ENCODE measurements at regions not wholly inside any gene's neighbourhood (a gene's known extent, or its start where the extent isn't known, plus 50 kb on each side); places are given as distances from the start of the nearest gene placed in this dataset.

DNA sequence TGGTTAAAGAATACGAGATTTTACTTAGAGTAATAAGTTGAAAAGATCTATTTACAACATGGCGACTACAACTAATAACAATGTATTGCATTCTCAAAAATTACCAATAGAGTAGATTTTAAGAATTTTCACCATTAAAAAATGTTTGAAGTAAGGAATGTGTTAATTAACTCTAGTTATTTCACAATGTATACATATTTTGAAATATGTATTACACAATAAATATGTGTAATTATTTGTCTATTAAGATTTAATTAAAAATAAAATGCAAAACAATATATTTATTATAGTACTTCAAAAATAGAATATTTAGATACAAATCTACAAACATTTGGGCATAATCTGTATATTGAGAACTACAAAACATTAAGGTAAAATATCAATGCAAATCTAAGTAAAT is 1326.3 kb upstream of the CDH6 start:
- Histone ChIP-seq H3K4me3 (ENCODE audit: low read depth in 1 of 3, low read length in 3 of 3) (no peak overlapping the region), H3K27me3 (ENCODE audit: control insufficient read depth in 3 of 3, insufficient read depth in 3 of 3, low read length in 3 of 3) (no peaks in the 10 kb centered on the region), H3K9me3 (ENCODE audit: control insufficient read depth in 2 of 2, insufficient read depth in 1 of 2, low read depth in 1 of 2, low read length in 1 of 2) (no peaks in the 10 kb centered on the region), H3K36me3 (ENCODE audit: control insufficient read depth in 3 of 3, insufficient read depth in 2 of 3, low read depth in 1 of 3, low read length in 3 of 3) (no peaks in the 10 kb centered on the region), H3K4me1 (ENCODE audit: control insufficient read depth in 3 of 3, insufficient read depth in 2 of 3, low read depth in 1 of 3, low read length in 2 of 3) (no peaks in the 10 kb centered on the region), H3K27ac (ENCODE audit: low read depth in 1 of 3, low read length in 2 of 3) (no peak overlapping the region)
- 73 to 82% (median 81%) methylated on average over 2 of the region's 2 CpGs for WGBS, 3 donors
- DNase-seq (no peak), FAIRE-seq (peak; percentile 80)

GRCh38 chr5:29853711-29854220 is 1339.7 kb upstream of the CDH6 start:
- no peaks in the 10 kb centered on the region for H3K27me3 ChIP-seq (ENCODE audit: control insufficient read depth in 3 of 3, insufficient read depth in 3 of 3, low read length in 3 of 3)
- no peak overlapping the region for H3K27ac ChIP-seq (ENCODE audit: low read depth in 1 of 3, low read length in 2 of 3)
- no peak overlapping the region for H3K4me3 ChIP-seq (ENCODE audit: low read depth in 1 of 3, low read length in 3 of 3)
- H3K36me3 ChIP-seq (ENCODE audit: control insufficient read depth in 3 of 3, insufficient read depth in 2 of 3, low read depth in 1 of 3, low read length in 3 of 3): no peaks in the 10 kb centered on the region
- FAIRE-seq (no peak), DNase-seq (no peak)
- WGBS, 3 donors: 23 to 51% (median 42%) methylated on average over 2 of the region's 2 CpGs
- no peaks in the 10 kb centered on the region for H3K4me1 ChIP-seq (ENCODE audit: control insufficient read depth in 3 of 3, insufficient read depth in 2 of 3, low read depth in 1 of 3, low read length in 2 of 3)
- peaks cover 0 to 8% of the 10 kb centered on the region in 2 donors for H3K9me3 ChIP-seq (ENCODE audit: control insufficient read depth in 2 of 2, insufficient read depth in 1 of 2, low read depth in 1 of 2, low read length in 1 of 2)

- FAIRE-seq (no peak), DNase-seq (no peak)
- H3K4me3 ChIP-seq (ENCODE audit: low read depth in 1 of 3, low read length in 3 of 3): no peak overlapping the region
- H3K4me1 ChIP-seq (ENCODE audit: control insufficient read depth in 3 of 3, insufficient read depth in 2 of 3, low read depth in 1 of 3, low read length in 2 of 3): no peaks in the 10 kb centered on the region
- no peaks in the 10 kb centered on the region for H3K27me3 ChIP-seq (ENCODE audit: control insufficient read depth in 3 of 3, insufficient read depth in 3 of 3, low read length in 3 of 3)
- 89 to 91% (median 89%) methylated on average over 2 of the region's 2 CpGs for WGBS, 3 donors
- H3K9me3 ChIP-seq (ENCODE audit: control insufficient read depth in 2 of 2, insufficient read depth in 1 of 2, low read depth in 1 of 2, low read length in 1 of 2): peaks cover 0 to 11% of the 10 kb centered on the region in 2 donors
- no peaks in the 10 kb centered on the region for H3K36me3 ChIP-seq (ENCODE audit: control insufficient read depth in 3 of 3, insufficient read depth in 2 of 3, low read depth in 1 of 3, low read length in 3 of 3)
- no peak overlapping the region for H3K27ac ChIP-seq (ENCODE audit: low read depth in 1 of 3, low read length in 2 of 3)
Observed at GRCh38 chr5:29852329-29852728, 1341.2 kb upstream of the CDH6 start.

DNA sequence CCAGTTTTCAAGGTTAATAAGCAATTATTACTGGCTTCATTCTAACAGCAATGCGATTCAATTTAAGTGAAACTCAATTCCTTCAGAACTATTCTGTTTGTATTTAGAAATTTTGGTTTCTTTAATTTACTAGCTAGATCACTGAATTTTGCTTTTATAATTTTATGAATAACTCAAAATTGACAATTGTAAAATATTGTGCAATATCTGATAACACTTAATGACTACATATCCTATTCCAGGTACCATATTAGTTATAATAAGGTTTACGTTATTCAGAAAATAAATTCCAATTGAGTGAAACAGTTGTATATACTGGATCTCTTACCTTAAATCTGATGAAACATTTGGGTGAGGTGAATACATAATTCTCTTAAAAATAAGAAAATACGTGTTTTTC is 1348.3 kb upstream of the CDH6 start:
- no peaks in the 10 kb centered on the region for H3K27me3 ChIP-seq (ENCODE audit: control insufficient read depth in 3 of 3, insufficient read depth in 3 of 3, low read length in 3 of 3)
- peaks cover 1 to 9% of the 10 kb centered on the region in 2 donors for H3K9me3 ChIP-seq (ENCODE audit: control insufficient read depth in 2 of 2, insufficient read depth in 1 of 2, low read depth in 1 of 2, low read length in 1 of 2)
- H3K27ac ChIP-seq (ENCODE audit: low read depth in 1 of 3, low read length in 2 of 3): no peak overlapping the region
- no peaks in the 10 kb centered on the region for H3K4me1 ChIP-seq (ENCODE audit: control insufficient read depth in 3 of 3, insufficient read depth in 2 of 3, low read depth in 1 of 3, low read length in 2 of 3)
- 93 to 94% (median 93%) methylated on average over 3 of the region's 3 CpGs for WGBS, 3 donors
- no peaks in the 10 kb centered on the region for H3K36me3 ChIP-seq (ENCODE audit: control insufficient read depth in 3 of 3, insufficient read depth in 2 of 3, low read depth in 1 of 3, low read length in 3 of 3)
- H3K4me3 ChIP-seq (ENCODE audit: low read depth in 1 of 3, low read length in 3 of 3): no peak overlapping the region
- DNase-seq (no peak), FAIRE-seq (peak; percentile 51)

GRCh38 chr5:29833394-29833793 is 1360.1 kb upstream of the CDH6 start:
- FAIRE-seq: no peak
- no peak overlapping the region for H3K27ac ChIP-seq (ENCODE audit: low read depth in 1 of 3, low read length in 2 of 3)
- H3K9me3 ChIP-seq (ENCODE audit: control insufficient read depth in 2 of 2, insufficient read depth in 1 of 2, low read depth in 1 of 2, low read length in 1 of 2): no peaks in the 10 kb centered on the region
- no peak overlapping the region for H3K4me3 ChIP-seq (ENCODE audit: low read depth in 1 of 3, low read length in 3 of 3)
- no peak for DNase-seq
- H3K36me3 ChIP-seq (ENCODE audit: control insufficient read depth in 3 of 3, insufficient read depth in 2 of 3, low read depth in 1 of 3, low read length in 3 of 3): no peaks in the 10 kb centered on the region
- no peaks in the 10 kb centered on the region for H3K27me3 ChIP-seq (ENCODE audit: control insufficient read depth in 3 of 3, insufficient read depth in 3 of 3, low read length in 3 of 3)
- WGBS, 3 donors: 46 to 81% (median 62%) methylated on average over 2 of the region's 2 CpGs
- no peaks in the 10 kb centered on the region for H3K4me1 ChIP-seq (ENCODE audit: control insufficient read depth in 3 of 3, insufficient read depth in 2 of 3, low read depth in 1 of 3, low read length in 2 of 3)

DNA sequence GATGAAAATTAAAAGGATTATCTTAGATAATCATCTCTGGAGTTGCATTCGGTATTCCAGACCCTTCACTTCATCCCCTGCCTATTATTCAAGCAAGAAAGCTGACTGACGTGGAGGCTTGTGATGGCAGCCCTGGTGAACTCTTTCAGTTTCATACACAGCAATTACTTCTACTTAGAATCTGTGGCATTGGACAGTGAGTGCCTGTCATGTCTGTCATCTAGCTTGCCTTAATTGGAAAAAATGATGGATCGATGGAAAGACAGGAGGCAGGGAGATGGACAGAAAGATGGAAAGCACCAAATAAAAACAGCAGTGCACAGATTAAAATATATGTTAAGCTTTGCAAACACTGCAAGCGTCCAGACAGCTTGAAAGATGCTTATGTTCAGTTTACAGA is 1371.0 kb upstream of the CDH6 start:
- DNase-seq (no peak), FAIRE-seq (no peak)
- H3K4me1 ChIP-seq (ENCODE audit: control insufficient read depth in 3 of 3, insufficient read depth in 2 of 3, low read depth in 1 of 3, low read length in 2 of 3): no peaks in the 10 kb centered on the region
- no peak overlapping the region for H3K27ac ChIP-seq (ENCODE audit: low read depth in 1 of 3, low read length in 2 of 3)
- H3K27me3 ChIP-seq (ENCODE audit: control insufficient read depth in 3 of 3, insufficient read depth in 3 of 3, low read length in 3 of 3): no peaks in the 10 kb centered on the region
- WGBS, 3 donors: 53 to 63% (median 60%) methylated on average over 4 of the region's 4 CpGs
- H3K4me3 ChIP-seq (ENCODE audit: low read depth in 1 of 3, low read length in 3 of 3): no peak overlapping the region
- peaks cover 0 to 3% of the 10 kb centered on the region in 2 donors for H3K9me3 ChIP-seq (ENCODE audit: control insufficient read depth in 2 of 2, insufficient read depth in 1 of 2, low read depth in 1 of 2, low read length in 1 of 2)
- no peaks in the 10 kb centered on the region for H3K36me3 ChIP-seq (ENCODE audit: control insufficient read depth in 3 of 3, insufficient read depth in 2 of 3, low read depth in 1 of 3, low read length in 3 of 3)

DNA sequence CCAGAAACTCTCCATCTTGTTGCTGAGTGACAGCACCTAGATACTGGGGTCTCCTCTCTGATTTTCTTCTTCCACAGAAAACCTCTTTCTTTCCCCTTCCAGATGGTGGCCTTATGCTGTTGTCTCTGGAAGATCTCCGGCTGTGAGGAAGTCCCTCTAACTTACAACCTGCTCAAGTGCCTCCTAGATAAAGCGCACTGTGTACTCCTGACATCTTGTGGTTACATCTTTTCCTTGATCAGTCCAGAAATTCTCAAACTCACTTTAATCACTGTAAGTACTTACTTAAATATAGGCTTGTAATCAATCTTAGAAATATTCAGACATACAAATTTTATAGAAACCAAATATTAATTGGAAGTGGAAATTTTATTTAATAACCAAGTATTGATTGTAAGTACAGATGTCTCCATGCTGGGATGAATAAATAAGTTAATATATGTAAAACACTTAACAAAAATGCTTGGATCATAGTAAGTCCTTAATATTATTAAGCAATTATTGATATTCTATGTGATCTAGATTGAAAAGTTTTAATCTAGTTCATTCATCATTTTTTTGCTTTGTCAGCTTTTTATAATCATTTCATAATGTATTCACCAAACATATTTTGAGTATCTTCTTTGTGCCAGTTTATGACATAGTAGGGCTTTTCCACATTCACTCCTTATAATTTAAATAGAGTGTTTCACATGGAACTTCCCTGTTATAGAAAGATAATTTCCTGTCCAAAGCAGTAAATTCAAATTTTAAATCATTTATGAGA is 1381.4 kb upstream of the CDH6 start:
- Histone ChIP-seq H3K9me3 (ENCODE audit: control insufficient read depth in 2 of 2, insufficient read depth in 1 of 2, low read depth in 1 of 2, low read length in 1 of 2) (peaks cover 0 to 2% of the 10 kb centered on the region in 2 donors), H3K4me3 (ENCODE audit: low read depth in 1 of 3, low read length in 3 of 3) (no peak overlapping the region), H3K36me3 (ENCODE audit: control insufficient read depth in 3 of 3, insufficient read depth in 2 of 3, low read depth in 1 of 3, low read length in 3 of 3) (no peaks in the 10 kb centered on the region), H3K27ac (ENCODE audit: low read depth in 1 of 3, low read length in 2 of 3) (no peak overlapping the region), H3K27me3 (ENCODE audit: control insufficient read depth in 3 of 3, insufficient read depth in 3 of 3, low read length in 3 of 3) (no peaks in the 10 kb centered on the region), H3K4me1 (ENCODE audit: control insufficient read depth in 3 of 3, insufficient read depth in 2 of 3, low read depth in 1 of 3, low read length in 2 of 3) (no peaks in the 10 kb centered on the region)
- DNase-seq (peak in 1 of 2 donors; percentile 25), FAIRE-seq (no peak)
- 62 to 87% (median 69%) methylated on average over 2 of the region's 2 CpGs for WGBS, 3 donors

DNA sequence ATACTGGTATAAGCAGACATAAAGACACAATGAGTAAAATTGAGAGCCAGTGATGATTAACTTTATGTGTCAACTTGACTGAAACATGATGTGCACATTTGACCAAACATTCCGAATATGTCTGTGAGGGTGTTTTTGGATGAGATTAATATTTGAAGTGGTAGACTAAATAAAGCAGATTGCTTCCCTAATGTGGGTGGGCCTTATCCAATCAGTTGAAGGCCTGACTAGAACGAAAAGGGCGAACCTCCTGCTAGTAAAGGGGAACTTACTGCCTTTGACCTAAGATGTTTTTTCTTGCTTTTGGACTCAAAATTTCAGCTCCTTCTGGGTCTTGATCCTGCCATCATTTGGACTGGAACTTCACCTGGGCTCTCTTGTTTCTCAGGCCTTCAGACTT is 1387.7 kb upstream of the CDH6 start:
- Histone ChIP-seq H3K4me1 (ENCODE audit: control insufficient read depth in 3 of 3, insufficient read depth in 2 of 3, low read depth in 1 of 3, low read length in 2 of 3) (no peaks in the 10 kb centered on the region), H3K9me3 (ENCODE audit: control insufficient read depth in 2 of 2, insufficient read depth in 1 of 2, low read depth in 1 of 2, low read length in 1 of 2) (no peaks in the 10 kb centered on the region), H3K4me3 (ENCODE audit: low read depth in 1 of 3, low read length in 3 of 3) (no peak overlapping the region), H3K27me3 (ENCODE audit: control insufficient read depth in 3 of 3, insufficient read depth in 3 of 3, low read length in 3 of 3) (no peaks in the 10 kb centered on the region), H3K27ac (ENCODE audit: low read depth in 1 of 3, low read length in 2 of 3) (no peak overlapping the region), H3K36me3 (ENCODE audit: control insufficient read depth in 3 of 3, insufficient read depth in 2 of 3, low read depth in 1 of 3, low read length in 3 of 3) (no peaks in the 10 kb centered on the region)
- no peak for DNase-seq
- WGBS, 3 donors: 87 to 90% (median 89%) methylated on average over 3 of the region's 3 CpGs
- no peak for FAIRE-seq

DNA sequence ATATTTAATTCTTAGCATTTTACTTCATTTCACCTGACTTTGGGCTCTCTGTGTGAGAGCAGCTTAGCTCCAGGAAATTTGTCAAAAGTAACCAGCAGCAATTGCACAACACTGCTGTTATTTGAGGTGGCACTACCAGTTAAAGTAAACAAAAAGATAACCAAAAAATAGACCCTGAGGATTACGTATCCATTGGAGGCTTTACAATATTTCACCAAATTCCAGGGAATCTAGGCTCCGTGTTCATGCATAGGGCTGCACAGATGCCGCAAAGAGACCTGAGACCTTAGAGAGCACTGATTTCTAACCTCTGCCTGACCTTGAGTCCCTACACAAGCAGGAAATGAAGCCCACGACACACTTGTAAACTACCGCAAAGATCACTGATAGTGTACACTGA is 1392.7 kb upstream of the CDH6 start:
- WGBS, 3 donors: 65 to 76% (median 70%) methylated on average over 5 of the region's 5 CpGs
- no peak for FAIRE-seq
- no peaks in the 10 kb centered on the region for H3K9me3 ChIP-seq (ENCODE audit: control insufficient read depth in 2 of 2, insufficient read depth in 1 of 2, low read depth in 1 of 2, low read length in 1 of 2)
- no peaks in the 10 kb centered on the region for H3K27me3 ChIP-seq (ENCODE audit: control insufficient read depth in 3 of 3, insufficient read depth in 3 of 3, low read length in 3 of 3)
- DNase-seq: no peak
- no peaks in the 10 kb centered on the region for H3K36me3 ChIP-seq (ENCODE audit: control insufficient read depth in 3 of 3, insufficient read depth in 2 of 3, low read depth in 1 of 3, low read length in 3 of 3)
- H3K27ac ChIP-seq (ENCODE audit: low read depth in 1 of 3, low read length in 2 of 3): no peak overlapping the region
- no peak overlapping the region for H3K4me3 ChIP-seq (ENCODE audit: low read depth in 1 of 3, low read length in 3 of 3)
- no peaks in the 10 kb centered on the region for H3K4me1 ChIP-seq (ENCODE audit: control insufficient read depth in 3 of 3, insufficient read depth in 2 of 3, low read depth in 1 of 3, low read length in 2 of 3)

All from small intestine (tissue), 7 donors.